NT2/D1 (cell line): ENCODE measurements at regions not wholly inside any gene's neighbourhood (a gene's known extent, or its start where the extent isn't known, plus 50 kb on each side); places are given as distances from the start of the nearest gene placed in this dataset.

Experiments used
- SUZ12 ChIP-seq: IDR thresholded peaks from 2 replicates; pipeline ENCODE4 v1.6.1; 2011; ENCODE audit not compliant: insufficient read length, insufficient read depth; ENCODE audit errors: extremely low read depth
- YY1 ChIP-seq: IDR thresholded peaks from 2 replicates; pipeline ENCODE4 v1.6.1; 2011; ENCODE audit not compliant: insufficient read length, insufficient read depth
- ZNF274 ChIP-seq: IDR thresholded peaks from 2 replicates; pipeline ENCODE4 v1.6.1; 2011; ENCODE audit warnings: mild to moderate bottlenecking, low read depth, low read length

GRCh38 chr5:105371169-105371568 lies 1808.6 kb upstream of the NUDT12 start:
- TF ChIP-seq ZNF274 (no peak), SUZ12 (no peak), YY1 (no peak)
